GM21528 (cell line): ENCODE measurements at regions not wholly inside any gene's neighbourhood (a gene's known extent, or its start where the extent isn't known, plus 50 kb on each side); places are given as distances from the start of the nearest gene placed in this dataset.

Source experiments
- ATAC-seq: cut with Tn5 transposase; IDR thresholded peaks from one replicate; pipeline ENCODE4 v1.9.1; 2021; ENCODE audit warnings: mild to moderate bottlenecking, moderate library complexity; ENCODE audit not compliant: unreplicated experiment, low FRiP score

DNA sequence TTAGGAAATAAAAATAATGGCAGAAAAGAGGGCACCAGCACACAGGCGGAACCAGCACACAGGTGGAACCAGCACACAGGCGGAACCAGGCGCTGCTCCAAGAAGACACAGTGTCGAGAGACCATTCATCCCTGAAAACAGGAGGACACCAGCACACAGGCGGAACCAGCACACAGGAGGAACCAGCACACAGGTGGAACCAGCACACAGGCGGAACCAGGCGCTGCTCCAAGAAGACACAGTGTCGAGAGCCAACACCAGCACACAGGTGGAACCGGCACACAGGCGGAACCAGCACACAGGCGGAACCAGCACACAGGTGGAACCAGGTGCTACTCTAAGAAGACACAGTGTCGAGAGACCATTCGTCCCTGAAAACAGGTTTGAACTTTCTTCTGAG lies 115.5 kb upstream of the TMEM18 start:
- ATAC-seq, result no peak

DNA sequence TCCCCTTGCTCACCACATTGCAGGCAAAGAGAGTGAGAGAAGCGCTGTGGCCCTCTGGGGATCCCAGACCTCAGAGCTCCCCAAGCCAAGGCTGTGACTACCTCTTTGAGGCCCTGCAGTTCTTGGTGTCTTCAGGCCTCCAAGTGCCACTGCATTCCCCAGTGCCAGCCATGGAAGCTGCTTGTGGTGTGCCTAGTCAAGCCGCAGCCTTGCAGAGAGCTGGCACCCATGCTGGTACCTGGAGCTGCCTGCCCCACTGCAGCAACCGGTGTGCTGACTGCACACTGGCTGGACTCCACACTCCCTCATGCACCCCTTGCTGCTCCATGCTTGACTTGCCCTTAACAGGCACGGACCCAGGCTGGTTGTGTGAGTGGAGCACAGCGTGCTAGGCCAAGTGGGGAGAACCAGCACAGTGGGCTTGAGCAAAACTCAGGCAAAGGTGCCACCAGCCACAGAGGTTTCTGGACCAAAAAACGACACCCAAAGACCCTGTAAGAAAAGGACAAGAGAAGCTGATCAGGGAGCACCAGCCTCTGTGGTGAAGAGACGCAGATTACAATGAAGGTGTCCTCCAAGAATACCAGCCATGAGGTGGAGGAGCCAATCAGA lies 113.5 kb upstream of the TMEM18 start:
- ATAC-seq, result no peak

- ATAC-seq, result no peak
These were observed 112.9 kb upstream of the TMEM18 start for GRCh38 chr2:790081-790480.

DNA sequence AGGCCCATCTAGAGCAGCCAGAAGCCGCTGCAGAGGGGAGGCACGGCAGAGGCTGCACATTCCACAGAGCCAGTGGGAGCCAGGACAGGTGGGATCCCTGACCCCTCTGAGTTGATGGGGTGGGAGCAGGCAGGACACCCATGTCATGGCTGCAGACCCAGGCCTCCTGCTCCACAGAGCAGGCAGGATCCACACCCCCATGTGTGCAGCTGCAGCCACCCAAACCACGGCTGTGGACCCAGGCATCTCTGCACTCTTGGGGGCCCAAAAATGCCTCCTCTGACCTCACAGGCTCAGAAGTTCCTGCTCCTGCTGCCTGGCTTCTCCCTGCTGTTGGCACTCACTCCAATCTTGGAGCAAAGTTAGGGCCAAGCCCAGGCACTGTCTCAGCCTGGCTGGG lies 112.3 kb upstream of the TMEM18 start:
- ATAC-seq, result no peak

DNA sequence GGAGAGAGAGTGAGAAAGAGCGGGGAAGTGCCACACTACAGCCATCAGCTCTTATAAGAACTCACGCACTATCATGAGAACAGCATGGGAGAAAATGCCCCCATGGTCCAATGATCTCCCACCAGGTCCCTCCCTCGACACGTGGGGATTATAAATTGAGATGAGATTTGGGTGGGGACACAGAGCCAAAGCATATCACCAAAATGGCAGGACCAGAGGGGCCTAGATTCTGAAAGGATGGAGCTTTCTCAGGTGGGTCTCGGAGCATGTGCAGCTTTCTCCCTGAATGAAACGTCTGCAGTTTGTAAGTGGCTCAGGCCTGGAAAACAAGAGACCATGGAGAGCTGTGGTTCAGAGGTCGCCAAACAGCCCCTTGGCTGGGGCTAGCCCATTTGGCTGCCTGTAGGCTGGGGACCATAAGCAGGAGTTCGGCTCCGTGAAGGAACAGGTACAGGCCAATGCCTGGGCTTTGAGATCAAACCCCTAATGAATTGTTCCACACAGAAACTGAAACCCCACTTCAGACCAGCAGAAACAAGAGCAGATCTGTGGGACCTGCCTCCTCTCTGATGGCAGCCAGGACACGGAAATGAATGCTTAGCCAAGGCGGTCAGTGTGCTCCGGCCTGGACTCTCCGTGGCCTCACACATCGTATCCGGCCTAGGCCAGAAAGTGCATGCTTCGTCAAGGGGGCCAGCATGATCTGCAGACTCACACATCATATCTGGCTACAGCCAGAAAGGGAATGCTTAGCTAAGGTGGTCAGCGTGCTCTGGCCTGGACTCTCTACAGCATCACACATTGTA lies 111.2 kb upstream of the TMEM18 start:
- ATAC-seq, result no peak

- no peak for ATAC-seq
These were observed 107.5 kb upstream of the TMEM18 start for GRCh38 chr2:784753-785152.

GRCh38 chr2:780581-780980 lies 103.4 kb upstream of the TMEM18 start:
- ATAC-seq, result no peak

- no peak for ATAC-seq
These were observed 102.8 kb upstream of the TMEM18 start for GRCh38 chr2:780002-780401.

- ATAC-seq, result no peak
These were observed 101.6 kb upstream of the TMEM18 start for GRCh38 chr2:778731-779350.

GRCh38 chr2:777546-777945 lies 100.3 kb upstream of the TMEM18 start:
- ATAC-seq, result no peak

GRCh38 chr2:777051-777450 lies 99.8 kb upstream of the TMEM18 start:
- ATAC-seq, result no peak

DNA sequence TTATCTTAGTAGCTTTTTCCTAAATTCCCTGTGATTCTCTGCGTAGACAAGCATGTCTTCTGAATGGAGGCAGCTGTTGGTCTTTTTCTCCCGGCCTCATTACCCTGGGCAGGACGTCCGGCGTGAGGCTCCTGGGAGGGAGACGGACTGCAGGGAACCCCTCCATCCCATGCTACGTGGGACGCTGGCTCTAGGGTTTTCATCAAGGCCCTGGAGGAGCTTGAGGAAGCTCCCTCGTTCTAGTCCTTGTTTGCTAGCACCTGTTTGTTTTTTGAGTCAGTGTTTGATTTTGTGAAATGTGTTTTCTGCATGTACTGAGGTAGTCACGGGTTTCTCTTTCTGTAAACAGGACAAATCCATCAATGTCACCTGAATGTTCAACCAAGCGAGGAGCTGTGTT lies 99.3 kb upstream of the TMEM18 start:
- no peak for ATAC-seq

GRCh38 chr2:776038-776437 lies 98.8 kb upstream of the TMEM18 start:
- no peak for ATAC-seq

DNA sequence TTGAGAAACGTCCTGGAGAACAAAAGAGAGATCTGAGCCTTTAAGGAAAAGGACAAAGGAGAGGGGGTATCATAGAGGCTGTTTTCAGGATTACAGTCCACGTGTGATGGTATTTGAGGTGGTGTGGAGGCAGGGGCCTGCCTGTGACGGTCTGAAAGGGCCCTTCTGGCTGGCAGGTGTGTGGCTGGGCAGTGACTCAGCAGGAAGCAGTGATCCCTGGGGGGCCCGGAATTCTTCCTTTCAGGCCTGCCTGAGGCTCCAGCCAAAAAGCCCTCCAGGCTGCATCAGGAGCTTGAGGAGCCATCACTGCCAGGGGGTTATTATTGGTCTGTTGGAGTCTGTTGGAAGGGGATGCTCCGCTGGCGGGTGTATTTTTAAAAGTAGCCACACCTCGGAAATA lies 97.2 kb upstream of the TMEM18 start:
- no peak for ATAC-seq

GRCh38 chr2:773256-774160 lies 96.3 kb upstream of the TMEM18 start:
- ATAC-seq, result no peak

DNA sequence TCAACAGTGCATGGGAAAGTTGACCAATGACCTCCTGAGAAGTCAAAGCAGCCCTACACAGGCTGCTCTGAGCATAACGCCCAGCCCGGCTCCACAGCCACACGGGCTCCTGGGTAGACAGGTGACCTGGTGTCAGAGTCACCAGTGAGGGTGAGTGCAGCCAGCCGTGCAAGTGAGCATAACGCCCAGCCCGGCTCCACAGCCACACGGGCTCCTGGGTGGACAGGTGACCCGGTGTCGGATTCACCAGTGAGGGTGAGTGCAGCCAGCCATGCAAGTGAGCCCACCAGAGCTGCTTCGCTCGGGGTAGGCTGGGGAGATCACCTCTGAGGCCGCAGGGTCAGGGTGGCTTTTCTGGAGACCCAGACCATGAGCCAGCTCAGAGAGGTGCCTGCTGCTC lies 94.3 kb upstream of the TMEM18 start:
- ATAC-seq, result no peak

GRCh38 chr2:770776-771175 lies 93.6 kb upstream of the TMEM18 start:
- no peak for ATAC-seq

DNA sequence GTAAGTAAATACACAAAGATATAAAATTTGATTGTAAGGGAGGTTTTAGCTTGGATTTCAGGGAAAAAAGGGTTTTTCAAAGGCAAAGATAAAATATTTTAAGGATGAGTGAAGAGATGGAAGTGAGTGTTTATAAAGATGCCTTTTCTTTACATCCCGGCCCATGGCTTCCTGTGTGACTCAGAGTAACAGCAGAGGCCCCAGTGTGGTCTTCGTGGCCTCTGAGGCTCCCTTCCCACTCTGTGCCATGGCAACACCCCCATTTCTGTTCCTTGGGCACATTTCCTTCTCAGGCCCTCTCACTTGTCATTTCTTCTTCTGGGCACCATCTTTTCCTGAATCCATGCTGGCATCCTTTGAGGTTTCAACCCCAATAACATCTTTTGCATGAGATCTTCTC lies 92.6 kb upstream of the TMEM18 start:
- ATAC-seq, result no peak

- no peak for ATAC-seq
These were observed 91.2 kb upstream of the TMEM18 start for GRCh38 chr2:768451-768850.

DNA sequence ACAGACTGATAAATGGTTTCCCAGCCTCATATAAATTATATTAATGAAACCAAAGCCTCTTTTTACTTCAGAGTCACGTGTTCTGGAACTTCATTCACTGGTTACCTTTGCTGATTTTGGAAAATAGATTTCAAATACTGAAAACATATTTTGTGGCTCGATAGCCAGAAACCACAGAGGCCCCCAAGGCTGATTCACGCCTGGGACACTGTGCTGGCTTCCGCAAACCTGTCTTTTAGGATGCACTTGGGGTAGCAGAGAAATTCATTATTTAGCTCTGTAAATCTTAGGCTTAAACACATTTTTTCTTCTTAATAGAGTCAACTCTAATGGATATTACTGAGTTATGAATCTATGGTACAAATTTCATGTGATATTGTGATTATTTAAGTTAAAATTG lies 90.7 kb upstream of the TMEM18 start:
- ATAC-seq, result no peak

- no peak for ATAC-seq
These were observed 90.2 kb upstream of the TMEM18 start for GRCh38 chr2:767440-767839.
